Endothelial cell of umbilical vein (primary cell): ENCODE measurements at regions not wholly inside any gene's neighbourhood (a gene's known extent, or its start where the extent isn't known, plus 50 kb on each side); places are given as distances from the start of the nearest gene placed in this dataset.

Source experiments
- BruUV-seq: library from RNA; stranded (reverse); fragments of 400-500 nt; replicated peaks from 2 replicates; lab custom pipeline; 2021; lab: Mats Ljungman, UMichigan
- CTCF ChIA-PET: fragments of 300-600, 350-600 bp; sonication (Branson Sonifier 250); formaldehyde crosslinking; loops from one replicate; lab custom pipeline; 2021; ENCODE audit warnings: antibody characterized with exemption, inconsistent platforms; lab: Charles Lee
- POLR2A ChIA-PET: fragments of 300-600, 350-600 bp; sonication (Branson Sonifier 250); formaldehyde crosslinking; loops from one replicate; lab custom pipeline; 2021; ENCODE audit warnings: antibody characterized with exemption, inconsistent platforms; lab: Charles Lee
- DNase-seq: peaks from one replicate; pipeline ENCODE4 v3.0.0-alpha.2; 2011; ENCODE audit warnings: low read depth, low spot score
- FAIRE-seq: peaks from 2 replicates; lab custom pipeline; 2011; peaks lifted over from hg19 to GRCh38; lab: Jason Lieb, UNC
- H2AFZ ChIP-seq: 2 replicates; pipeline ENCODE4 v1.6.0; 2012; ENCODE audit warnings: low read depth, low read length, control low read depth, inconsistent platforms
- H3K27ac ChIP-seq: 2 replicates; pipeline ENCODE4 v1.5.1; 2011; ENCODE audit warnings: low read depth, mild to moderate bottlenecking, control low read depth, low read length, moderate library complexity; ENCODE audit not compliant: insufficient read depth
- H3K27me3 ChIP-seq, 2 experiments: 2 replicates each; pipeline versions ENCODE4 v1.6.0 to v1.6.1; 2011; ENCODE audit warnings: low read length in 2 of 2, mixed read lengths in 1 of 2; ENCODE audit not compliant: control insufficient read depth in 2 of 2, insufficient read depth in 2 of 2
- H3K36me3 ChIP-seq, 2 experiments: 2 replicates in 1 of 2; 3 replicates in 1 of 2; pipeline ENCODE4 v1.5.1; 2011; ENCODE audit warnings: low read length in 2 of 2, mild to moderate bottlenecking in 1 of 2, moderate library complexity in 1 of 2; ENCODE audit not compliant: control insufficient read depth in 2 of 2, insufficient read depth in 2 of 2; ENCODE audit errors: extremely low read depth in 1 of 2
- H3K4me1 ChIP-seq: 3 replicates; pipeline ENCODE4 v1.5.1; 2011; ENCODE audit warnings: mild to moderate bottlenecking, low read length; ENCODE audit not compliant: control insufficient read depth, insufficient read depth; ENCODE audit errors: extremely low read depth
- H3K4me2 ChIP-seq: 2 replicates; pipeline ENCODE4 v1.6.1; 2011; ENCODE audit warnings: low read length, control low read depth, mixed read lengths; ENCODE audit not compliant: insufficient read depth
- H3K4me3 ChIP-seq, 3 experiments: fragments of 200-600 bp in 1 of 3; sonication (generic), shearing (Covaris generic) in 1 of 3; replicated peaks in 1 of 3; 2 replicates each; pipeline ENCODE4 v1.5.1; 2011 to 2016; ENCODE audit warnings: control low read depth in 3 of 3, low read length in 3 of 3, mild to moderate bottlenecking in 2 of 3, inconsistent platforms in 1 of 3, low read depth in 1 of 3, moderate library complexity in 1 of 3; ENCODE audit not compliant: insufficient read depth in 1 of 3
- H3K79me2 ChIP-seq: 2 replicates; pipeline ENCODE4 v1.6.0; 2012; ENCODE audit warnings: low read length, inconsistent platforms; ENCODE audit not compliant: control insufficient read depth, insufficient read depth
- H3K9ac ChIP-seq: replicated peaks from 2 replicates; pipeline ENCODE3; 2011; ENCODE audit warnings: low read length, control low read depth; ENCODE audit not compliant: insufficient read depth; ENCODE audit errors: extremely low read depth
- H3K9me1 ChIP-seq: replicated peaks from 3 replicates; pipeline ENCODE4 v1.6.0; 2011; ENCODE audit warnings: mild to moderate bottlenecking, low read length; ENCODE audit not compliant: control insufficient read depth, insufficient read depth; ENCODE audit errors: extremely low read depth
- H3K9me3 ChIP-seq: replicated peaks from 2 replicates; pipeline ENCODE4 v1.5.1; 2012; ENCODE audit warnings: low read length, inconsistent platforms; ENCODE audit not compliant: control insufficient read depth, insufficient read depth
- H4K20me1 ChIP-seq: replicated peaks from 2 replicates; pipeline ENCODE3; 2011; ENCODE audit warnings: mild to moderate bottlenecking, low read length; ENCODE audit not compliant: control insufficient read depth, insufficient read depth; ENCODE audit errors: extremely low read depth
- EZH2 ChIP-seq: IDR thresholded peaks from 2 replicates; pipeline ENCODE4 v1.6.1; 2012; ENCODE audit warnings: borderline replicate concordance, low read depth, mild to moderate bottlenecking, moderate library complexity, low read length, inconsistent platforms; ENCODE audit not compliant: severe bottlenecking
- FOS ChIP-seq: IDR thresholded peaks from 2 replicates; pipeline ENCODE4 v1.6.1; 2011; ENCODE audit warnings: mild to moderate bottlenecking, low read length, moderate library complexity, borderline replicate concordance; ENCODE audit not compliant: insufficient read depth
- GATA2 ChIP-seq: IDR thresholded peaks from 2 replicates; pipeline ENCODE4 v1.7.0; 2011; ENCODE audit warnings: low read depth, mild to moderate bottlenecking, moderate library complexity, mixed read lengths, low read length; ENCODE audit not compliant: insufficient read length, insufficient read depth
- JUN ChIP-seq: IDR thresholded peaks from 2 replicates; pipeline ENCODE4 v1.6.1; 2011; ENCODE audit warnings: borderline replicate concordance, low read depth; ENCODE audit not compliant: insufficient read length, insufficient read depth
- MYC ChIP-seq: IDR thresholded peaks from one replicate; pipeline ENCODE4 v1.6.1; 2011; ENCODE audit warnings: mild to moderate bottlenecking, low read depth, low read length
- POLR2A ChIP-seq: IDR thresholded peaks from 2 replicates; pipeline ENCODE4 v1.6.1; 2012; ENCODE audit warnings: low read depth, mild to moderate bottlenecking, control low read depth, low read length
- POLR2AphosphoS5 ChIP-seq: IDR thresholded peaks from 2 replicates; pipeline ENCODE4 v1.6.1; 2012; ENCODE audit warnings: low read depth, mild to moderate bottlenecking, control low read depth, low read length, moderate library complexity; ENCODE audit not compliant: insufficient read depth
- dilution Hi-C: fragments of 300-500 bp; cut with MboI; formaldehyde crosslinking; loops from one replicate; pipeline ENCODE4 v1.15.0; 2019; ENCODE audit warnings: low sequenced_read_pairs; ENCODE audit not compliant: extremely low pct_ligation_motif_present
- intact Hi-C: fragments of 100-400 bp; cut with micrococcal nuclease; formaldehyde crosslinking; loops from one replicate; pipeline ENCODE4 v1.10.0; 2022
- TF ChIP-seq, protein P1 (sequence below), 2 donors: IDR thresholded peaks; 1 replicate in 1 of 2; 2 replicates in 1 of 2; pipeline ENCODE4 v1.5.1; 2011; ENCODE audit warnings: low read length in 2 of 2, mild to moderate bottlenecking in 2 of 2, moderate library complexity in 2 of 2, control low read depth in 1 of 2, inconsistent platforms in 1 of 2, low read depth in 1 of 2; ENCODE audit not compliant: insufficient read depth in 1 of 2; ENCODE audit errors: extremely low read depth in 1 of 2
- TF ChIP-seq, protein P2 (sequence below): IDR thresholded peaks from 2 replicates; pipeline ENCODE4 v1.6.1; 2011; ENCODE audit not compliant: insufficient read depth, insufficient read length

DNA sequence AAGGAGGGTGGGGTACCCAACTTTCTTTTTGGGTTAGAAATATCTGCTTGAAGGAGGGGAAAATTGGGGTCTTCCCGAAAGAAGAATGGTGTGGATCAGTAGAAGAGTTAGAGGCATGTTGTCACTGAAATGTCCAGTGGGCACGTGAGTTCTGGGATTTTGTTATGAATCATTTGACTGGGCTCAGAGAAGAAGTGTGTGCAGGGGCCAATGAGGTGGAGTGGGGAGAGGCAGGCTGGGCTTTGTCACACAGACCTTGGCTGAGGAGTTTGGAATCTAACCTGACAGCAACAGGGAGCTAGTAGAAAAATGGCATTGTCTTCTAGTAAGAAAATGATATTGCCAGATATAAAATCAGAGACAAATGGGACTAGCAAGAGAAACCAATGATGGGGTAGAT is 436.8 kb downstream of the MFSD1 start:
- ChIA-PET POLR2A (no interaction called here), CTCF (interaction anchor here (0.6 to 2.5 kb wide), 7 partner anchors 9 to 392 kb away, joined by 3 to 11 read pairs (median 3); no protein-coding TSS in a partner anchor)
- BruUV-seq: no TSS peak
- H4K20me1 ChIP-seq: no peaks in the 10 kb centered on the region
- no peaks in the 10 kb centered on the region for H3K9me1 ChIP-seq
- no peak overlapping the region for H3K27ac ChIP-seq
- intact Hi-C loops (no loop called here), dilution Hi-C loops (no loop called here)
- no peaks in the 10 kb centered on the region for H3K36me3 ChIP-seq
- no peak overlapping the region for H2AFZ ChIP-seq
- no peaks in the 10 kb centered on the region for H3K4me1 ChIP-seq
- H3K79me2 ChIP-seq: no peaks in the 10 kb centered on the region
- TF ChIP-seq POLR2A: no peak
- no peak for TF ChIP-seq MYC
- TF ChIP-seq, protein P1, sequence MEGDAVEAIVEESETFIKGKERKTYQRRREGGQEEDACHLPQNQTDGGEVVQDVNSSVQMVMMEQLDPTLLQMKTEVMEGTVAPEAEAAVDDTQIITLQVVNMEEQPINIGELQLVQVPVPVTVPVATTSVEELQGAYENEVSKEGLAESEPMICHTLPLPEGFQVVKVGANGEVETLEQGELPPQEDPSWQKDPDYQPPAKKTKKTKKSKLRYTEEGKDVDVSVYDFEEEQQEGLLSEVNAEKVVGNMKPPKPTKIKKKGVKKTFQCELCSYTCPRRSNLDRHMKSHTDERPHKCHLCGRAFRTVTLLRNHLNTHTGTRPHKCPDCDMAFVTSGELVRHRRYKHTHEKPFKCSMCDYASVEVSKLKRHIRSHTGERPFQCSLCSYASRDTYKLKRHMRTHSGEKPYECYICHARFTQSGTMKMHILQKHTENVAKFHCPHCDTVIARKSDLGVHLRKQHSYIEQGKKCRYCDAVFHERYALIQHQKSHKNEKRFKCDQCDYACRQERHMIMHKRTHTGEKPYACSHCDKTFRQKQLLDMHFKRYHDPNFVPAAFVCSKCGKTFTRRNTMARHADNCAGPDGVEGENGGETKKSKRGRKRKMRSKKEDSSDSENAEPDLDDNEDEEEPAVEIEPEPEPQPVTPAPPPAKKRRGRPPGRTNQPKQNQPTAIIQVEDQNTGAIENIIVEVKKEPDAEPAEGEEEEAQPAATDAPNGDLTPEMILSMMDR (IDR thresholded peaks at IDR 0.05; ENCODE audit: extremely low read depth in 1 of 2, insufficient read depth in 1 of 2, low read depth in 1 of 2, low read length in 2 of 2): no peak
- TF ChIP-seq POLR2AphosphoS5: no peak
- TF ChIP-seq, protein P2, sequence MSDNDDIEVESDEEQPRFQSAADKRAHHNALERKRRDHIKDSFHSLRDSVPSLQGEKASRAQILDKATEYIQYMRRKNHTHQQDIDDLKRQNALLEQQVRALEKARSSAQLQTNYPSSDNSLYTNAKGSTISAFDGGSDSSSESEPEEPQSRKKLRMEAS: no peak
- TF ChIP-seq EZH2: no peak
- no peak for TF ChIP-seq FOS
- no peak for TF ChIP-seq JUN
- TF ChIP-seq GATA2: no peak
- H3K9ac ChIP-seq: no peak overlapping the region
- H3K27me3 ChIP-seq: peaks cover 0 to 2% of the 10 kb centered on the region in 2 experiments
- FAIRE-seq (no peak), DNase-seq (no peak)
- H3K4me3 ChIP-seq: no peak overlapping the region
- no peak overlapping the region for H3K4me2 ChIP-seq
- H3K9me3 ChIP-seq: no peaks in the 10 kb centered on the region
